ENCODE measurements at regions not wholly inside any gene's neighbourhood (a gene's known extent, or its start where the extent isn't known, plus 50 kb on each side); places are given as distances from the start of the nearest gene placed in this dataset.

DNA sequence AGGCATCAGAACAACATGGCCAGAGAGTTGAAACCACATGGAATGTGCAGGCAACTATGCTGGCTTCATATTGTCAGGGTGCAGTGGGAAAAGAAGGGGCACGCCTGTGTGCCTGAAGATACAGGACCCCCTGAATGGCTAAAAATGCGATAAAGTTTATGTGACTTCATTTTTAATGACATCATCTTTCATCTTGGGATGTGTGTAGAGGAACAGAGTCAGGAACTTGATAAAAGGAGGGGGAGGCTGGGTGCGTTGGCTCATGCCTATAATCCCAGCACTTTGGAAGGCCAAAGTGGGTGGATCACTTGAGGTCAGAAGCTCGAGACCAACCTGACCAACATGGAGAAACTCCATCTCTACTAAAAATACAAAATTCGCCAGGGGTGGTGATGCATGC is 872.6 kb downstream of the TDRD15 start:
- Histone ChIP-seq H3K4me1 (ENCODE audit: control insufficient read depth in 5 of 5, insufficient read depth in 5 of 5, low read length in 5 of 5) (no peaks in the 10 kb centered on the region), H3K4me3 (ENCODE audit: low read depth in 1 of 5, low read length in 5 of 5) (no peak overlapping the region), H3K36me3 (ENCODE audit: control insufficient read depth in 5 of 5, insufficient read depth in 5 of 5, low read length in 5 of 5) (no peaks in the 10 kb centered on the region), H3K9ac (ENCODE audit: low read length in 5 of 5) (no peak overlapping the region), H3K9me3 (ENCODE audit: control insufficient read depth in 5 of 5, low read length in 5 of 5) (peaks cover 6 to 30% (median 14%) of the 10 kb centered on the region in 5 donors), H3K27ac (ENCODE audit: low read depth, low read length) (no peak overlapping the region), H3K27me3 (ENCODE audit: control insufficient read depth in 5 of 5, insufficient read depth in 4 of 5, low read length in 5 of 5) (no peaks in the 10 kb centered on the region)

DNA sequence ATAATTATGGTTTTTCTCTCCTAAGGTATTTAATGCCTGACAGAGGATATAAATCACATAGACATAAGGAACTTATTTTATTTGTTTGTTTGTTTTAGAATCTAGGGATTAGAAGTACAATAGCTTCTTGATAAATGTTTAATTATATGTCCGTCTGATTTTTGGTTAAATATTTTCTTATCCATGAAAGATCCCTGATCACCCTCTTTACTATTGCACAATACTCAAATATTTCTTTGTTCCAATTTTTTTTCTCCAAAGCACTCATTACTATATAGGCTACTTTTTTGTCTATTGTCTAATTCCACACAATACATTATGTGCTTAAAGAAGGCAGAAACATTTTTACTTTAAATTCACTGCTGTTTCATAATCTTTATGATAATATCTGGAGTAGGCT is 875.8 kb downstream of the TDRD15 start:
- no peaks in the 10 kb centered on the region for H3K4me1 ChIP-seq (ENCODE audit: control insufficient read depth in 5 of 5, insufficient read depth in 5 of 5, low read length in 5 of 5)
- H3K27me3 ChIP-seq (ENCODE audit: control insufficient read depth in 5 of 5, insufficient read depth in 4 of 5, low read length in 5 of 5): no peaks in the 10 kb centered on the region
- no peak overlapping the region for H3K4me3 ChIP-seq (ENCODE audit: low read depth in 1 of 5, low read length in 5 of 5)
- H3K36me3 ChIP-seq (ENCODE audit: control insufficient read depth in 5 of 5, insufficient read depth in 5 of 5, low read length in 5 of 5): no peaks in the 10 kb centered on the region
- no peak overlapping the region for H3K27ac ChIP-seq (ENCODE audit: low read depth, low read length)
- H3K9me3 ChIP-seq (ENCODE audit: control insufficient read depth in 5 of 5, low read length in 5 of 5): peaks cover 0 to 3% (median 0%) of the 10 kb centered on the region in 5 donors
- no peak overlapping the region for H3K9ac ChIP-seq (ENCODE audit: low read length in 5 of 5)

DNA sequence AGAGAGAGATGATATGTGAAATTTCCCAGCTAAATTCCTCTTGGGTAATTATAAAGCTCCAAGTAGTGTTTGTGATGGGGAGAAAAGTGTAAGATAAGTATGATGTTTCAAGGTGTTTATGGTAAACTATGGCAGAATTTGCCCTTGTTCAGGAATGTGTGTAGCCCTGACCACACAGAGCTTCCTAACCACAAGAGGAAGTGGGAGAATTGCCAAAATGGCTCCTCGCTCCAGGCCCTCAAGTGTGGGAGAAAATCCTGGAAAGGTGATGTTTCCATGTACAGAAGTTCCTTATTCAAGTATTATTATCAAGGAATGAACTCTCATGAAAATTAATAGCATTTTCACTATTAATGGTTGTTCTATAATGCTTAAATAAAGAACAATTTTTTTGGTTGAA is 878.3 kb downstream of the TDRD15 start:
- Histone ChIP-seq H3K9ac (ENCODE audit: low read length in 5 of 5) (no peak overlapping the region), H3K4me1 (ENCODE audit: control insufficient read depth in 5 of 5, insufficient read depth in 5 of 5, low read length in 5 of 5) (peaks cover 0 to 3% (median 0%) of the 10 kb centered on the region in 5 donors), H3K27me3 (ENCODE audit: control insufficient read depth in 5 of 5, insufficient read depth in 4 of 5, low read length in 5 of 5) (no peaks in the 10 kb centered on the region), H3K9me3 (ENCODE audit: control insufficient read depth in 5 of 5, low read length in 5 of 5) (no peaks in the 10 kb centered on the region), H3K4me3 (ENCODE audit: low read depth in 1 of 5, low read length in 5 of 5) (no peak overlapping the region), H3K27ac (ENCODE audit: low read depth, low read length) (no peak overlapping the region), H3K36me3 (ENCODE audit: control insufficient read depth in 5 of 5, insufficient read depth in 5 of 5, low read length in 5 of 5) (no peaks in the 10 kb centered on the region)

DNA sequence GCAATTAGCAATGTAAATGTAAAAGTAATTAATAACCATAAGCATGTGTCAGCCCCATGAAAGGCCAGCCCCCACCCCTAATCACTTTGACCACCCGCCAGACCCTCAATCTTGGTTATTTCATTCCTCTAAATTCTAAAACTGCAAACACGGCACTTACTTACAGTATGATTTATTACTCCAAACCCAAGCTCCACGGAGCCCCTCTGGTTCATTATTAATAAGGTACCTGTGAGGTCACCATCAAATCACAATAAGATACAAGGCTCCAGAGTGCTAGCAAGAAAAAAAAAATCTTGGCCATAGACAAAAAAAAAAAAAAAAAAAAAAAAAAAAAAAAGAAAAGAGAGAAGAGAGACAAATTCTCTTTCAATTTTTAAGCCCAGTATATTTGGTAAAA is 879.5 kb downstream of the TDRD15 start:
- Histone ChIP-seq H3K27me3 (ENCODE audit: control insufficient read depth in 5 of 5, insufficient read depth in 4 of 5, low read length in 5 of 5) (no peaks in the 10 kb centered on the region), H3K9me3 (ENCODE audit: control insufficient read depth in 5 of 5, low read length in 5 of 5) (no peaks in the 10 kb centered on the region), H3K4me3 (ENCODE audit: low read depth in 1 of 5, low read length in 5 of 5) (no peak overlapping the region), H3K36me3 (ENCODE audit: control insufficient read depth in 5 of 5, insufficient read depth in 5 of 5, low read length in 5 of 5) (no peaks in the 10 kb centered on the region), H3K4me1 (ENCODE audit: control insufficient read depth in 5 of 5, insufficient read depth in 5 of 5, low read length in 5 of 5) (peaks cover 0 to 3% (median 0%) of the 10 kb centered on the region in 5 donors), H3K9ac (ENCODE audit: low read length in 5 of 5) (no peak overlapping the region), H3K27ac (ENCODE audit: low read depth, low read length) (no peak overlapping the region)

DNA sequence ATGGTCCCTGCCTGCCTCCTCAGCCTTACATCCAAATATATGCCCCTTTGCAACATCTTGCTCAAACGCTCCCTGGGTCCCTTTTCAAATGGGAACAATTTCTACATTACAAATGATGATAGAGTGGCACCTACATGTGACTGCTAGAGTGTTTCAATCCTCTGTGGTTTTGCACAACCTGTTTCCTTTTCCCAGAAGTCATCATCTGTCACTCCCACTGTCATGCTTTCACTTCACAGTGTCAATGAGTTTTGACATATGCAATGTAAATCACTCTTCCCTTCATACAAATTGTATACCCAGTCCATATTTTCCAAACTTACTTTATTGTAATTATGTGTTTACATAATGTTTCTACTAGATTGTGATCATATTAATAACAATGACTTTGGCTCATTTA is 887.3 kb downstream of the TDRD15 start:
- no peaks in the 10 kb centered on the region for H3K27me3 ChIP-seq (ENCODE audit: control insufficient read depth in 5 of 5, insufficient read depth in 4 of 5, low read length in 5 of 5)
- peaks cover 0 to 3% (median 0%) of the 10 kb centered on the region in 5 donors for H3K4me1 ChIP-seq (ENCODE audit: control insufficient read depth in 5 of 5, insufficient read depth in 5 of 5, low read length in 5 of 5)
- no peak overlapping the region for H3K4me3 ChIP-seq (ENCODE audit: low read depth in 1 of 5, low read length in 5 of 5)
- peaks cover 0 to 3% (median 0%) of the 10 kb centered on the region in 5 donors for H3K9me3 ChIP-seq (ENCODE audit: control insufficient read depth in 5 of 5, low read length in 5 of 5)
- H3K27ac ChIP-seq (ENCODE audit: low read depth, low read length): no peak overlapping the region
- no peaks in the 10 kb centered on the region for H3K36me3 ChIP-seq (ENCODE audit: control insufficient read depth in 5 of 5, insufficient read depth in 5 of 5, low read length in 5 of 5)
- no peak overlapping the region for H3K9ac ChIP-seq (ENCODE audit: low read length in 5 of 5)

DNA sequence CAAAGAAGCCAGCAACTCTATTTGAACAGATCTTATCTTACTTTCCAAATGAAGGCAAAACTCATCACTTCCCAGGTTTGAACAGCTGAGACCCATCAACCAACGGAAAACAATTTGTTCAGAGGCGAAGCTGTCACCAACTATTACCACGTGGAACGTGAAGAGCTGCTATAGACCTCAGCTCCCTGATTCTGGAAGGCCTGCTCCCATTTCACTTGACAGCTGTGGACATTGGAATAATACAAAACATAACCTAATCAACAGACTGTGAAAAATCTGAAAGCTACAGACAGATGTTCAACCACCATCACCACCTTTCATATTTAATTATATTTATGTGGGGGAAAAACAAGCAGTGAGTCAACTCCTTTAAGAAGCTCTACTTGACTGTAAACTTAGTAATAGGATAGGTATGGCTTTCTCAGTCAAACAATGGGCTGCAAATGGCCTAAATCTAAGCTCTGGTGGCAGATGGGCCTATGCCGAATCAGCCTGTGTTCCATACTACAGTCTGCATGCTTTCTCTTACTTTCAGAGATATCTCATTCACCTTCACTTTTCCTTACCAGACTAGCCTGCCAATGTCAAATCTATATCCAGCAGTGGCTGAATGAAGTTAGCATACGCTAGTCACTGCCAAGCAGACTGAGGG is 896.4 kb downstream of the TDRD15 start:
- H3K27ac ChIP-seq (ENCODE audit: low read depth, low read length): no peak overlapping the region
- no peaks in the 10 kb centered on the region for H3K9me3 ChIP-seq (ENCODE audit: control insufficient read depth in 5 of 5, low read length in 5 of 5)
- H3K9ac ChIP-seq (ENCODE audit: low read length in 5 of 5): no peak overlapping the region
- no peak overlapping the region for H3K4me3 ChIP-seq (ENCODE audit: low read depth in 1 of 5, low read length in 5 of 5)
- no peaks in the 10 kb centered on the region for H3K27me3 ChIP-seq (ENCODE audit: control insufficient read depth in 5 of 5, insufficient read depth in 4 of 5, low read length in 5 of 5)
- no peaks in the 10 kb centered on the region for H3K36me3 ChIP-seq (ENCODE audit: control insufficient read depth in 5 of 5, insufficient read depth in 5 of 5, low read length in 5 of 5)
- H3K4me1 ChIP-seq (ENCODE audit: control insufficient read depth in 5 of 5, insufficient read depth in 5 of 5, low read length in 5 of 5): no peaks in the 10 kb centered on the region

DNA sequence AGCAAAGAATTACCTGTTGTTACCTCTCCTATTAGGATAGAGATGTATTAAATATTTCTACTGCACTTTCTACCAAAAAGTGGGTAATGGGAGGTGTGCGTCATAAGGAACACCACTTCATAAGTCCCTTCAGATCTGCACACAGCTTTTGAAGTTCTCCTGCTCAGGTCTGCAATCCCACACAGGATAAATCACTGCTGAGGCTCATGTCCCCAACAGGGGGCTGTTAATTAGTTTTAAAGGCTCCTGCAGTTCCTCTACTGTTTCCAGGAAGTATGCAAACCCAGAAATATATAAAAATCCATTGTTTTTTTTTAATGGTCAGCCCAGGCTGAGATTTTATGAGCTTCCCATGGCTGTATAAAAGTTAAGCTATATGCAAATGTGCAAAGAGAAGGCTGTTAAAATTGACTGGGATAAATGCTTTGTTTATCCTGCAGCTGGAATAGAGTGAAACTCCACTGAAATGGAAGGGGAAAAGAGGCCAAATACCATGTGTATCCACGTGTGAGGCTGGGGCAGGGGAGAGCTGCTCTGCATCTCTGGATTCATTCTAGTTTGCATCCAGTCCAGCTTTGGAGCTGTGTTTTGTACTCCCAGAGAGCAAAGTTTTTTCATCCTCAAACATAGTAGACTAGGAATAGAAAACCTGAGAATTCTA is 903.7 kb downstream of the TDRD15 start:
- H3K36me3 ChIP-seq (ENCODE audit: control insufficient read depth in 5 of 5, insufficient read depth in 5 of 5, low read length in 5 of 5): no peaks in the 10 kb centered on the region
- H3K27me3 ChIP-seq (ENCODE audit: control insufficient read depth in 5 of 5, insufficient read depth in 4 of 5, low read length in 5 of 5): no peaks in the 10 kb centered on the region
- H3K27ac ChIP-seq (ENCODE audit: low read depth, low read length): no peak overlapping the region
- H3K9me3 ChIP-seq (ENCODE audit: control insufficient read depth in 5 of 5, low read length in 5 of 5): no peaks in the 10 kb centered on the region
- no peak overlapping the region for H3K4me3 ChIP-seq (ENCODE audit: low read depth in 1 of 5, low read length in 5 of 5)
- H3K9ac ChIP-seq (ENCODE audit: low read length in 5 of 5): no peak overlapping the region
- H3K4me1 ChIP-seq (ENCODE audit: control insufficient read depth in 5 of 5, insufficient read depth in 5 of 5, low read length in 5 of 5): peaks cover 0 to 6% (median 0%) of the 10 kb centered on the region in 5 donors

DNA sequence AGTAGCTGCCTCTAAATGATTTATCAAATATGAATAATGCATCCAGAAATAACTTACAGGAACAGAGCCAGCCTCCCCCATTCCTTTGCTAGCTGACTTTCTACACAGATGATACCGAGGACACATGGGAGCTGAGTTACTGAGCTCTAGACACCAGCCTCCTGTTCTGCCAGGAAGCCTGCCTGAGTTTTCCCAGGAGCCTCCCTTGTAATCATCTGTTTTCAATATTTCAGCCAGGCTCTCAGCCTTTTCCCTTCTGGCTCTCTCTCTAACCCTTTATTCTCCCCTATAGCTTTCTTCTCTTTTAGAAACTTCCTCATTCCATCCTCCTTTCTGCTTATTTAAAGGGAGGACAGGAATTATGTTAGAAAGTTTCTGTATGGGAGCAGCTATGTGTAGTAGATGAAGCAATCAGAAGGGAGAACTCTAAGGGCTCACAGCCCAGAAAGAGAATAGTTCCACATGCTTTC is 911.6 kb downstream of the TDRD15 start:
- Histone ChIP-seq H3K9ac (ENCODE audit: low read length in 5 of 5) (no peak overlapping the region), H3K27ac (ENCODE audit: low read depth, low read length) (no peak overlapping the region)

DNA sequence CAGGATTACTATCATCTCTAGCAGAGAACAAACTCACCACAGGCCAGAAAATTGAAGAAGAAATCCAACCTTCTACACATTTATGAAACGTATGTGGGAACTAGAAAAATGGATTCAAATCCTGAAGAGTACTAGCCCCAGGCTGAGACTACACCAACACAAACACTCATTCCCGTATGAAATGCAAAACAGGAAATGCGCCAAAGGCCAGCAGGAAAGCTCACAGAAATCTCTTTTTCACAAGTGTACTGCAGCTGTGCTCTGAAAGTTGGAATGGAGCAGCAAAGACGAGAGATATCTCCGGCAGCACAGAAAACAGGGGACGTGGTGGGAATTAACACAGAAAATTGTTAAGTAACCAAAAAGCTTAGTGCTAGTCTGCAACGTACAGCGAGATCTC is 913.5 kb downstream of the TDRD15 start:
- no peaks in the 10 kb centered on the region for H3K27me3 ChIP-seq (ENCODE audit: control insufficient read depth in 5 of 5, insufficient read depth in 4 of 5, low read length in 5 of 5)
- no peak overlapping the region for H3K27ac ChIP-seq (ENCODE audit: low read depth, low read length)
- H3K9ac ChIP-seq (ENCODE audit: low read length in 5 of 5): peak overlapping the region in 2 of 5 donors; percentile 16
- no peaks in the 10 kb centered on the region for H3K36me3 ChIP-seq (ENCODE audit: control insufficient read depth in 5 of 5, insufficient read depth in 5 of 5, low read length in 5 of 5)
- peaks cover 0 to 2% (median 0%) of the 10 kb centered on the region in 5 donors for H3K9me3 ChIP-seq (ENCODE audit: control insufficient read depth in 5 of 5, low read length in 5 of 5)
- peak overlapping the region in 4 of 5 donors; percentile 16 to 49 (median 37) for H3K4me3 ChIP-seq (ENCODE audit: low read depth in 1 of 5, low read length in 5 of 5)
- peaks cover 0 to 18% (median 11%) of the 10 kb centered on the region in 5 donors for H3K4me1 ChIP-seq (ENCODE audit: control insufficient read depth in 5 of 5, insufficient read depth in 5 of 5, low read length in 5 of 5)

More for the DNA sequence above, 911.6 kb downstream of the TDRD15 start:
- H3K27me3 ChIP-seq (ENCODE audit: control insufficient read depth in 5 of 5, insufficient read depth in 4 of 5, low read length in 5 of 5): no peaks in the 10 kb centered on the region
- peaks cover 0 to 2% (median 0%) of the 10 kb centered on the region in 5 donors for H3K9me3 ChIP-seq (ENCODE audit: control insufficient read depth in 5 of 5, low read length in 5 of 5)
- H3K4me1 ChIP-seq (ENCODE audit: control insufficient read depth in 5 of 5, insufficient read depth in 5 of 5, low read length in 5 of 5): peaks cover 0 to 18% (median 11%) of the 10 kb centered on the region in 5 donors
- no peak overlapping the region for H3K4me3 ChIP-seq (ENCODE audit: low read depth in 1 of 5, low read length in 5 of 5)
- no peaks in the 10 kb centered on the region for H3K36me3 ChIP-seq (ENCODE audit: control insufficient read depth in 5 of 5, insufficient read depth in 5 of 5, low read length in 5 of 5)

DNA sequence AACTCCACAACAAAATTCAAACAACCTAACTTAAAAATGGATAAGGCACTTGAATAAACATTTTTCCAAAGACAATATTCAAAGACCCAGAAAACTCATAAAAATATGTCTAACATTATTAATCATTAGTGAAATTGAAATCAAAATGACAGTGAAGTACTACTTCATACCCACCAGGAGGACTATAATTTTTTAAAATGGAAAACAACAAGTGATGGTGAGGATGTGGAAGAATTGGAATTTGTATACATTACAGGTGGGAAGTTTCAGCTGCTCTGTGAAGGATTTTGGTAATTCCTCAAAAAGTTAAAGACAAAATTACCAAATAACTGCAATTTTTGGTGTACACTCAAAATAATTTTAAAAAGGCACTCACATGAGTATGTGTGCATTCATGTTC is 920.0 kb downstream of the TDRD15 start:
- Histone ChIP-seq H3K4me1 (ENCODE audit: control insufficient read depth in 5 of 5, insufficient read depth in 5 of 5, low read length in 5 of 5) (no peaks in the 10 kb centered on the region), H3K4me3 (ENCODE audit: low read depth in 1 of 5, low read length in 5 of 5) (no peak overlapping the region), H3K9ac (ENCODE audit: low read length in 5 of 5) (no peak overlapping the region), H3K9me3 (ENCODE audit: control insufficient read depth in 5 of 5, low read length in 5 of 5) (peaks cover 0 to 2% (median 0%) of the 10 kb centered on the region in 5 donors), H3K27me3 (ENCODE audit: control insufficient read depth in 5 of 5, insufficient read depth in 4 of 5, low read length in 5 of 5) (no peaks in the 10 kb centered on the region), H3K36me3 (ENCODE audit: control insufficient read depth in 5 of 5, insufficient read depth in 5 of 5, low read length in 5 of 5) (no peaks in the 10 kb centered on the region), H3K27ac (ENCODE audit: low read depth, low read length) (no peak overlapping the region)
